ENCODE measurements at regions not wholly inside any gene's neighbourhood (a gene's known extent, or its start where the extent isn't known, plus 50 kb on each side); places are given as distances from the start of the nearest gene placed in this dataset.

- no peak for DNase-seq
Observed at GRCh38 chr2:180115675-180116074, 108.6 kb upstream of the CWC22 start.

- no peak for DNase-seq
Observed at GRCh38 chr2:180115269-180115668, 108.2 kb upstream of the CWC22 start.

GRCh38 chr2:180111901-180112300 lies 104.8 kb upstream of the CWC22 start:
- DNase-seq, result no peak

GRCh38 chr2:180110469-180110868 lies 103.4 kb upstream of the CWC22 start:
- no peak for DNase-seq

- DNase-seq, result no peak
Observed at GRCh38 chr2:180101846-180102245, 94.7 kb upstream of the CWC22 start.

- no peak for DNase-seq
Observed at GRCh38 chr2:180099308-180099707, 92.2 kb upstream of the CWC22 start.

- DNase-seq, result no peak
Observed at GRCh38 chr2:180085144-180085543, 78.0 kb upstream of the CWC22 start.

GRCh38 chr2:180077295-180077906 lies 70.3 kb upstream of the CWC22 start:
- no peak for DNase-seq

- no peak for DNase-seq
Observed at GRCh38 chr2:180075870-180076269, 68.8 kb upstream of the CWC22 start.

- no peak for DNase-seq
Observed at GRCh38 chr2:180071797-180072196, 64.7 kb upstream of the CWC22 start.

- DNase-seq, result no peak
Observed at GRCh38 chr2:180063494-180064092, 56.5 kb upstream of the CWC22 start.

GRCh38 chr2:180062178-180062577 lies 55.1 kb upstream of the CWC22 start:
- no peak for DNase-seq

GRCh38 chr2:180061546-180061945 lies 54.4 kb upstream of the CWC22 start:
- DNase-seq, result no peak

GRCh38 chr2:180061085-180061484 lies 54.0 kb upstream of the CWC22 start:
- no peak for DNase-seq

- no peak for DNase-seq
Observed at GRCh38 chr2:180058993-180059392, 51.9 kb upstream of the CWC22 start.

GRCh38 chr2:180057706-180058412 lies 50.8 kb upstream of the CWC22 start:
- no peak for DNase-seq

Measured in suppressor macrophage treated with lipopolysaccharide for 4 hours (primary cell).